Thymus (tissue), 11 donors: ENCODE measurements at regions not wholly inside any gene's neighbourhood (a gene's known extent, or its start where the extent isn't known, plus 50 kb on each side); places are given as distances from the start of the nearest gene placed in this dataset.
A peak's percentile ranks its signal among the peaks of the same experiment; 100 is the strongest.

Experiments
- DNase-seq, 9 donors: peaks; one replicate each; pipeline ENCODE4 v3.0.0-alpha.2; 2013; ENCODE audit warnings: low spot score in 9 of 9, low read depth in 6 of 9, missing footprints in 1 of 9
- H3K27ac ChIP-seq, 2 donors: one replicate each; pipeline ENCODE4 v1.5.1; 2013; ENCODE audit warnings: control low read depth in 1 of 2, low read depth in 1 of 2, low read length in 1 of 2, mild to moderate bottlenecking in 1 of 2, moderate library complexity in 1 of 2
- H3K27me3 ChIP-seq, 2 donors: one replicate each; pipeline ENCODE4 v1.5.1; 2013; ENCODE audit warnings: low read length in 1 of 2; ENCODE audit not compliant: control insufficient read depth in 2 of 2, insufficient read depth in 1 of 2
- H3K36me3 ChIP-seq, 2 donors: one replicate each; pipeline ENCODE4 v1.5.1; 2013; ENCODE audit warnings: low read length in 1 of 2, mild to moderate bottlenecking in 1 of 2, moderate library complexity in 1 of 2; ENCODE audit not compliant: control insufficient read depth in 2 of 2, insufficient read depth in 2 of 2
- H3K4me1 ChIP-seq, 2 donors: one replicate each; pipeline ENCODE4 v1.5.1; 2013; ENCODE audit warnings: low read length in 2 of 2; ENCODE audit not compliant: control insufficient read depth in 2 of 2, insufficient read depth in 2 of 2
- H3K4me3 ChIP-seq, 2 donors: one replicate each; pipeline ENCODE4 v1.5.1; 2013; ENCODE audit warnings: low read length in 2 of 2, control low read depth in 1 of 2, mild to moderate bottlenecking in 1 of 2
- H3K9me3 ChIP-seq, 2 donors: one replicate each; pipeline ENCODE4 v1.5.1; 2013; ENCODE audit warnings: low read length in 1 of 2, mild to moderate bottlenecking in 1 of 2; ENCODE audit not compliant: control insufficient read depth in 2 of 2, insufficient read depth in 1 of 2
- WGBS: extraction: QIAGEN DNeasy Blood & Tissue Kit; methylation state at CpG from one replicate; pipeline ENCODE4 v1.1.7; 2013; 5-methylcytosine and 5-hydroxymethylcytosine counted together
- donor health status: healthy.

GRCh38 chr7:12504149-12504548 lies 66.4 kb upstream of the SCIN start:
- Histone ChIP-seq H3K4me3 (no peak overlapping the region), H3K27ac (no peak overlapping the region), H3K4me1 (no peaks in the 10 kb centered on the region), H3K36me3 (no peaks in the 10 kb centered on the region), H3K27me3 (no peaks in the 10 kb centered on the region), H3K9me3 (no peaks in the 10 kb centered on the region)
- no peak for DNase-seq
- WGBS = 59% methylated on average over 1 of the region's 1 CpG

- no peak for DNase-seq
- WGBS = 93% methylated on average over 3 of the region's 3 CpGs
- Histone ChIP-seq H3K4me3 (no peak overlapping the region), H3K36me3 (no peaks in the 10 kb centered on the region), H3K27me3 (no peaks in the 10 kb centered on the region), H3K4me1 (no peaks in the 10 kb centered on the region), H3K9me3 (no peaks in the 10 kb centered on the region), H3K27ac (no peak overlapping the region)
These were observed 62.5 kb upstream of the SCIN start for GRCh38 chr7:12508005-12508404.

GRCh38 chr7:12508554-12508953 lies 62.0 kb upstream of the SCIN start:
- 97% methylated on average over 2 of the region's 2 CpGs for WGBS
- Histone ChIP-seq H3K27ac (no peak overlapping the region), H3K27me3 (no peaks in the 10 kb centered on the region), H3K9me3 (no peaks in the 10 kb centered on the region), H3K4me1 (no peaks in the 10 kb centered on the region), H3K36me3 (no peaks in the 10 kb centered on the region), H3K4me3 (no peak overlapping the region)
- no peak for DNase-seq

- H3K4me3 ChIP-seq = no peak overlapping the region
- no peaks in the 10 kb centered on the region for H3K4me1 ChIP-seq
- H3K27me3 ChIP-seq = no peaks in the 10 kb centered on the region
- H3K9me3 ChIP-seq = peaks cover 0 to 8% of the 10 kb centered on the region in 2 donors
- H3K36me3 ChIP-seq = no peaks in the 10 kb centered on the region
- no peak for DNase-seq
- H3K27ac ChIP-seq = no peak overlapping the region
These were observed 53.1 kb upstream of the SCIN start for GRCh38 chr7:12517451-12517850.

- Histone ChIP-seq H3K4me1 (no peaks in the 10 kb centered on the region), H3K36me3 (no peaks in the 10 kb centered on the region), H3K27ac (no peak overlapping the region), H3K27me3 (no peaks in the 10 kb centered on the region), H3K4me3 (no peak overlapping the region), H3K9me3 (peaks cover 0 to 8% of the 10 kb centered on the region in 2 donors)
- WGBS = 91% methylated on average over 2 of the region's 2 CpGs
- peak in 1 of 9 donors; percentile 3 for DNase-seq
These were observed 51.4 kb upstream of the SCIN start for GRCh38 chr7:12518920-12519681.

GRCh38 chr7:12519682-12520009 lies 50.9 kb upstream of the SCIN start:
- H3K4me3 ChIP-seq = no peak overlapping the region
- no peaks in the 10 kb centered on the region for H3K36me3 ChIP-seq
- peaks cover 0 to 8% of the 10 kb centered on the region in 2 donors for H3K9me3 ChIP-seq
- WGBS = 36% methylated on average over 1 of the region's 1 CpG
- H3K27ac ChIP-seq = no peak overlapping the region
- H3K27me3 ChIP-seq = no peaks in the 10 kb centered on the region
- no peak for DNase-seq
- H3K4me1 ChIP-seq = no peaks in the 10 kb centered on the region
